ENCODE measurements at regions not wholly inside any gene's neighbourhood (a gene's known extent, or its start where the extent isn't known, plus 50 kb on each side); places are given as distances from the start of the nearest gene placed in this dataset.

GRCh38 chr20:39252035-39252434, 289.9 kb downstream of the DHX35 start:
- Histone ChIP-seq H3K4me3 (ENCODE audit: insufficient read depth, low read length) (no peak overlapping the region), H3K79me2 (ENCODE audit: insufficient read depth, low read length) (no peaks in the 10 kb centered on the region), H3K27ac (ENCODE audit: low read depth, low read length) (no peak overlapping the region), H3K4me1 (ENCODE audit: insufficient read depth, low read length) (no peaks in the 10 kb centered on the region), H3K36me3 (ENCODE audit: insufficient read depth, low read length) (no peaks in the 10 kb centered on the region), H4K20me1 (ENCODE audit: insufficient read depth, low read length) (no peaks in the 10 kb centered on the region), H3K27me3 (ENCODE audit: insufficient read depth, low read length) (no peaks in the 10 kb centered on the region), H3K4me2 (ENCODE audit: insufficient read depth, low read length) (no peak overlapping the region), H2AFZ (ENCODE audit: low read length) (no peak overlapping the region), H3K9me3 (ENCODE audit: low read depth, low read length) (no peaks in the 10 kb centered on the region)
- DNase-seq (ENCODE audit: insufficient read length, low spot score, missing footprints) = no peak
- no peak for TF ChIP-seq CTCF (IDR thresholded peaks at IDR 0.05; ENCODE audit: extremely low read depth, low read depth, low read length)

GRCh38 chr20:39249798-39250197, 287.7 kb downstream of the DHX35 start:
- no peak overlapping the region for H3K27ac ChIP-seq (ENCODE audit: low read depth, low read length)
- H3K27me3 ChIP-seq (ENCODE audit: insufficient read depth, low read length) = no peaks in the 10 kb centered on the region
- no peak for TF ChIP-seq CTCF (IDR thresholded peaks at IDR 0.05; ENCODE audit: extremely low read depth, low read depth, low read length)
- no peaks in the 10 kb centered on the region for H3K79me2 ChIP-seq (ENCODE audit: insufficient read depth, low read length)
- no peak for DNase-seq (ENCODE audit: insufficient read length, low spot score, missing footprints)
- H3K9me3 ChIP-seq (ENCODE audit: low read depth, low read length) = no peaks in the 10 kb centered on the region
- H3K4me1 ChIP-seq (ENCODE audit: insufficient read depth, low read length) = no peaks in the 10 kb centered on the region
- no peak overlapping the region for H3K4me2 ChIP-seq (ENCODE audit: insufficient read depth, low read length)
- H3K4me3 ChIP-seq (ENCODE audit: insufficient read depth, low read length) = no peak overlapping the region
- no peak overlapping the region for H2AFZ ChIP-seq (ENCODE audit: low read length)
- H4K20me1 ChIP-seq (ENCODE audit: insufficient read depth, low read length) = no peaks in the 10 kb centered on the region
- H3K36me3 ChIP-seq (ENCODE audit: insufficient read depth, low read length) = no peaks in the 10 kb centered on the region

GRCh38 chr20:39248862-39249485, 286.8 kb downstream of the DHX35 start:
- Histone ChIP-seq H2AFZ (ENCODE audit: low read length) (no peak overlapping the region), H3K36me3 (ENCODE audit: insufficient read depth, low read length) (no peaks in the 10 kb centered on the region), H3K4me3 (ENCODE audit: insufficient read depth, low read length) (no peak overlapping the region), H3K27me3 (ENCODE audit: insufficient read depth, low read length) (no peaks in the 10 kb centered on the region), H3K79me2 (ENCODE audit: insufficient read depth, low read length) (no peaks in the 10 kb centered on the region), H4K20me1 (ENCODE audit: insufficient read depth, low read length) (no peaks in the 10 kb centered on the region), H3K4me1 (ENCODE audit: insufficient read depth, low read length) (no peaks in the 10 kb centered on the region), H3K27ac (ENCODE audit: low read depth, low read length) (no peak overlapping the region), H3K4me2 (ENCODE audit: insufficient read depth, low read length) (no peak overlapping the region), H3K9me3 (ENCODE audit: low read depth, low read length) (no peaks in the 10 kb centered on the region)
- TF ChIP-seq CTCF (IDR thresholded peaks at IDR 0.05; ENCODE audit: extremely low read depth, low read depth, low read length) = no peak
- no peak for DNase-seq (ENCODE audit: insufficient read length, low spot score, missing footprints)

- H3K9me3 ChIP-seq (ENCODE audit: low read depth, low read length) = no peaks in the 10 kb centered on the region
- no peak overlapping the region for H3K27ac ChIP-seq (ENCODE audit: low read depth, low read length)
- H3K4me2 ChIP-seq (ENCODE audit: insufficient read depth, low read length) = no peak overlapping the region
- H3K4me1 ChIP-seq (ENCODE audit: insufficient read depth, low read length) = no peaks in the 10 kb centered on the region
- H3K27me3 ChIP-seq (ENCODE audit: insufficient read depth, low read length) = no peaks in the 10 kb centered on the region
- TF ChIP-seq CTCF (IDR thresholded peaks at IDR 0.05; ENCODE audit: extremely low read depth, low read depth, low read length) = no peak
- no peaks in the 10 kb centered on the region for H3K79me2 ChIP-seq (ENCODE audit: insufficient read depth, low read length)
- no peaks in the 10 kb centered on the region for H4K20me1 ChIP-seq (ENCODE audit: insufficient read depth, low read length)
- H2AFZ ChIP-seq (ENCODE audit: low read length) = no peak overlapping the region
- DNase-seq (ENCODE audit: insufficient read length, low spot score, missing footprints) = no peak
- H3K36me3 ChIP-seq (ENCODE audit: insufficient read depth, low read length) = no peaks in the 10 kb centered on the region
- H3K4me3 ChIP-seq (ENCODE audit: insufficient read depth, low read length) = no peak overlapping the region
These were observed 286.2 kb downstream of the DHX35 start for GRCh38 chr20:39248171-39248861.
